Lung (tissue), 11 donors: ENCODE measurements at regions not wholly inside any gene's neighbourhood (a gene's known extent, or its start where the extent isn't known, plus 50 kb on each side); places are given as distances from the start of the nearest gene placed in this dataset.

Experiments used
- ATAC-seq: fragments of 200-7000 bp; cut with Tn5 transposase; one replicate; pipeline ENCODE4 v1.9.1; 2020; ENCODE audit warnings: moderate number of reproducible peaks; ENCODE audit not compliant: insufficient read depth, low FRiP score
- DNase-seq, 3 donors: peaks; one replicate each; pipeline ENCODE4 v3.0.0-alpha.2; 2013 to 2017
- H3K27ac ChIP-seq, 2 donors: one replicate each; pipeline ENCODE4 v1.5.1; 2013; ENCODE audit warnings: mild to moderate bottlenecking in 2 of 2, moderate library complexity in 2 of 2, control low read depth in 1 of 2, inconsistent platforms in 1 of 2, low read depth in 1 of 2, low read length in 1 of 2
- H3K27me3 ChIP-seq, 3 donors: one replicate each; pipeline ENCODE4 v1.5.1; 2013; ENCODE audit warnings: low read length in 2 of 3; ENCODE audit not compliant: control insufficient read depth in 3 of 3, insufficient read depth in 3 of 3
- H3K36me3 ChIP-seq, 4 donors: one replicate each; pipeline ENCODE4 v1.5.1; 2013; ENCODE audit warnings: low read length in 4 of 4, mild to moderate bottlenecking in 1 of 4, moderate library complexity in 1 of 4; ENCODE audit not compliant: control insufficient read depth in 4 of 4, insufficient read depth in 4 of 4
- H3K4me1 ChIP-seq, 5 donors: one replicate each; pipeline ENCODE4 v1.5.1; 2013; ENCODE audit warnings: low read length in 5 of 5, mild to moderate bottlenecking in 2 of 5, moderate library complexity in 1 of 5; ENCODE audit not compliant: control insufficient read depth in 5 of 5, insufficient read depth in 5 of 5
- H3K4me3 ChIP-seq: one replicate; pipeline ENCODE4 v1.5.1; 2013; ENCODE audit warnings: mild to moderate bottlenecking, control low read depth, moderate library complexity
- H3K9ac ChIP-seq, 2 donors: one replicate each; pipeline ENCODE4 v1.5.1; 2013; ENCODE audit warnings: low read length in 2 of 2, control low read depth in 1 of 2; ENCODE audit not compliant: insufficient read depth in 1 of 2
- H3K9me3 ChIP-seq, 4 donors: one replicate each; pipeline ENCODE4 v1.5.1; 2013; ENCODE audit warnings: low read length in 3 of 4, mild to moderate bottlenecking in 1 of 4, moderate library complexity in 1 of 4; ENCODE audit not compliant: control insufficient read depth in 4 of 4, insufficient read depth in 3 of 4
- CTCF ChIP-seq: IDR thresholded peaks from 2 replicates; pipeline ENCODE4 v1.5.1; 2012; ENCODE audit warnings: mild to moderate bottlenecking; ENCODE audit errors: control extremely low read depth, extremely low read depth
- WGBS, 2 donors: extraction: QIAGEN DNeasy Blood & Tissue Kit; methylation state at CpG; one replicate each; pipeline ENCODE4 v1.1.7; 2013; 5-methylcytosine and 5-hydroxymethylcytosine counted together
- donor health status: control.
- donor health status: control.
- donor health status: Bipolar disorder and iron deficiency.
- donor health status: healthy.
- donor health status: DM: yes; HTN: yes; CAD: no.

DNA sequence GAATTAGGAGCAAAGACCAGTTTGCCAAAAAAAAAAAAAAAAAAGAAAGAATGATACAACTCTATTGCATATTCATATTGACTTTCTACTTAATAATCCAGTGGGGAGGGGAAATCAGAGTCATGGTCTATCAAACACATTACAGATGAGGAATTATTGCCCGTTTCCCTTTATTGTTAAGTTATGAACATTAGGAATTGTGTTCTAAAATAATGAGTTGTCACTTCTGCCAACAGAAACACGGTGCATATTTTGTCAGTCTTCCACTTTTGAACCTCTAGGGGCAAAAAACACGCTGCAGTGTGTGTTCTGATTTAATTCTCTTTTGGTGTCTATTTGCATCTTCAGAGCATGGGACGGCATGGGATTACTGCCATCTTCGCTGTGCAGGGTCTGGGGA lies 115.7 kb upstream of the RHOBTB1 start:
- Histone ChIP-seq H3K9me3 (no peaks in the 10 kb centered on the region), H3K9ac (no peak overlapping the region), H3K27ac (no peak overlapping the region), H3K27me3 (no peaks in the 10 kb centered on the region), H3K4me1 (peaks cover 0 to 29% (median 0%) of the 10 kb centered on the region in 5 donors), H3K36me3 (no peaks in the 10 kb centered on the region), H3K4me3 (no peak overlapping the region)
- ATAC-seq (no peak), DNase-seq (no peak)
- WGBS, 2 donors = 80 to 90% methylated on average over 5 of the region's 5 CpGs
- no peak for TF ChIP-seq CTCF

DNA sequence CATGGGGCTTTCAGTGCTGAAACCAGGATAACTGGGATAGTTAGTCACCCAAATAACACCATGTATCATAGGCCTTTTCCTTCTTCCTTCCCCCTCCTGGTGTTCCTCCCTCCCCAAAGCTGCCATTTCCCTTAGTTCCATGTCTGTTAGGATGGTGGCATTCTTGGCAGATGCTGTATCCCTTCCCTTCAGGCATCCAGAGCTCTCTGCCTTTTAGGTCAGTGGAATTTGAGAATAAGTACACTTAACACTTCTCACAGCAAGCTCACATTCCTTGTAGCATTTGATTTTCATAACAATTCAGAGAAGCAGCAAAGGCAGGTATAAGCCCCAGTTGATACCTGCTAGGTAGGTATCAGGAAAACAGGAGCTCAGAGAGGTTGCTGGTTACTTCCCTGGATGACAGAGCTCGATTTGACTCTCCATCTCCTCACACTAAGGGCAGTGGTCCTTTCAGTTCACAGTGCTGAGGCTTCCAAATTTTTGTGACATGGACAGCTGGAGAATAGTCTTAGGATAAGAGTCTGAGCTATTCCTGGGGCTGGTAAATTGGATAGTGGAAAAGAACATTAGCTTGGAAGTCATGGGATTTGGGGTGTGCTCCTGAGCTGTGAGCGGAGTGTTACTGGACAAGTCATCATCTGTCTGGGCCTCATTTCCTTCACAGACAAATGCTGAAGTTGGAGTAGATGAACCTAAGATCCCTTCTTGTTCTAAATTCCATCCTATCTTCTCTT lies 108.7 kb upstream of the RHOBTB1 start:
- ATAC-seq = no peak
- Histone ChIP-seq H3K36me3 (no peaks in the 10 kb centered on the region), H3K27ac (no peak overlapping the region), H3K9ac (no peak overlapping the region), H3K4me3 (no peak overlapping the region), H3K9me3 (no peaks in the 10 kb centered on the region), H3K4me1 (peaks cover 0 to 5% (median 0%) of the 10 kb centered on the region in 5 donors), H3K27me3 (no peaks in the 10 kb centered on the region)
- no peak for TF ChIP-seq CTCF
- 81 to 84% methylated on average over 2 of the region's 2 CpGs for WGBS, 2 donors
- no peak for DNase-seq

DNA sequence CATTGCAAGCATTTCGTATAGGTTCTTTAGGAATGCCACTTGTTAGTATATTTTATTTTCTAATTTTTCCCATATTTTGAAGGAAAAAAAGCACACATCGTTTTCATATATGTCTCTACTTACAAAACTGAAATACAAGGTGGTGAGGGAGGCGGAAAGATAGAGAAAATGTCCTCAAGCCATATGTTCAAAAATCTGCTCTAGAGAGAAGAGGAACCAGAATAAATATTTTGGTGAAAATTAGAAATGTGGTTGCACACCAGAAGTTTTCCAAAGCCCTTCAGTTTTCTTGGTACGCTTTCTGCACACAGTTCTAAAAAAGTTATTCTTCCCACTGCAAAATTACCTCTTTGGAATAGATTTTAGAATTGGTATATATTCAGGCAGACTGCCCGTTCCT lies 107.4 kb upstream of the RHOBTB1 start:
- ATAC-seq (no peak), DNase-seq (no peak)
- Histone ChIP-seq H3K27me3 (no peaks in the 10 kb centered on the region), H3K27ac (no peak overlapping the region), H3K36me3 (no peaks in the 10 kb centered on the region), H3K4me3 (no peak overlapping the region), H3K4me1 (peaks cover 0 to 15% (median 3%) of the 10 kb centered on the region in 5 donors), H3K9ac (no peak overlapping the region), H3K9me3 (no peaks in the 10 kb centered on the region)
- 92 to 95% methylated on average over 5 of the region's 5 CpGs for WGBS, 2 donors
- TF ChIP-seq CTCF = no peak
